Myocyte (in vitro differentiated cells): ENCODE measurements at regions not wholly inside any gene's neighbourhood (a gene's known extent, or its start where the extent isn't known, plus 50 kb on each side); places are given as distances from the start of the nearest gene placed in this dataset.

ENCODE experiments used
- DNase-seq: peaks from one replicate; pipeline ENCODE4 v3.0.0-alpha.2; 2012; ENCODE audit warnings: low read depth

- no peak for DNase-seq
Observed at GRCh38 chr3:101085752-101086151, 92.5 kb upstream of the ABI3BP start.

GRCh38 chr3:101084404-101084803 lies 91.2 kb upstream of the ABI3BP start:
- DNase-seq: peak; percentile 64

GRCh38 chr3:101081999-101082398 lies 88.8 kb upstream of the ABI3BP start:
- peak; percentile 83 for DNase-seq

GRCh38 chr3:101081446-101081845 lies 88.2 kb upstream of the ABI3BP start:
- no peak for DNase-seq

- DNase-seq: no peak
Observed at GRCh38 chr3:101077361-101078011, 84.3 kb upstream of the ABI3BP start.

- DNase-seq: no peak
Observed at GRCh38 chr3:101074518-101074917, 81.3 kb upstream of the ABI3BP start.

- no peak for DNase-seq
Observed at GRCh38 chr3:101072300-101072699, 79.1 kb upstream of the ABI3BP start.

GRCh38 chr3:101070799-101071121 lies 77.5 kb upstream of the ABI3BP start:
- DNase-seq: no peak

GRCh38 chr3:101069901-101070798 lies 76.9 kb upstream of the ABI3BP start:
- DNase-seq: peak; percentile 49

- DNase-seq: peak; percentile 61
Observed at GRCh38 chr3:101068876-101069606, 75.8 kb upstream of the ABI3BP start.

GRCh38 chr3:101066711-101067129 lies 73.5 kb upstream of the ABI3BP start:
- DNase-seq: peak; percentile 60

- DNase-seq: peak; percentile 85
Observed at GRCh38 chr3:101065962-101066361, 72.7 kb upstream of the ABI3BP start.

GRCh38 chr3:101063401-101063800 lies 70.2 kb upstream of the ABI3BP start:
- DNase-seq: no peak

GRCh38 chr3:101061312-101061711 lies 68.1 kb upstream of the ABI3BP start:
- DNase-seq: no peak

- DNase-seq: peak; percentile 34
Observed at GRCh38 chr3:101050866-101051265, 57.6 kb upstream of the ABI3BP start.

GRCh38 chr3:101050046-101050445 lies 56.8 kb upstream of the ABI3BP start:
- DNase-seq: peak; percentile 88

- DNase-seq: no peak
Observed at GRCh38 chr3:101049532-101049931, 56.3 kb upstream of the ABI3BP start.

- DNase-seq: no peak
Observed at GRCh38 chr3:101043687-101044078, 50.5 kb upstream of the ABI3BP start.

- no peak for DNase-seq
Observed at GRCh38 chr3:101042996-101043686, 49.9 kb upstream of the ABI3BP start.
